Astrocyte of the spinal cord (primary cell): ENCODE measurements at regions not wholly inside any gene's neighbourhood (a gene's known extent, or its start where the extent isn't known, plus 50 kb on each side); places are given as distances from the start of the nearest gene placed in this dataset.

Source experiments
- DNase-seq: peaks from one replicate; pipeline ENCODE4 v3.0.0; 2011; ENCODE audit warnings: low read depth, low spot score
- H3K4me3 ChIP-seq: 2 replicates; pipeline ENCODE4 v1.5.1; 2011; ENCODE audit warnings: low read depth, mild to moderate bottlenecking, low read length, moderate library complexity
- CTCF ChIP-seq: IDR thresholded peaks from 2 replicates; pipeline ENCODE4 v1.5.1; 2012; ENCODE audit warnings: low read depth, mild to moderate bottlenecking, low read length, inconsistent platforms
- in situ Hi-C: cut with HindIII; loops from 2 replicates; pipeline ENCODE4 v1.10.0; 2017; ENCODE audit warnings: low sequenced_read_pairs

- no peak for TF ChIP-seq CTCF
- no peak for DNase-seq
- H3K4me3 ChIP-seq, result no peak overlapping the region
- in situ Hi-C loops, result no loop called here
Measured at GRCh38 chr5:162209005-162209605, 141.5 kb downstream of the GABRG2 start.

DNA sequence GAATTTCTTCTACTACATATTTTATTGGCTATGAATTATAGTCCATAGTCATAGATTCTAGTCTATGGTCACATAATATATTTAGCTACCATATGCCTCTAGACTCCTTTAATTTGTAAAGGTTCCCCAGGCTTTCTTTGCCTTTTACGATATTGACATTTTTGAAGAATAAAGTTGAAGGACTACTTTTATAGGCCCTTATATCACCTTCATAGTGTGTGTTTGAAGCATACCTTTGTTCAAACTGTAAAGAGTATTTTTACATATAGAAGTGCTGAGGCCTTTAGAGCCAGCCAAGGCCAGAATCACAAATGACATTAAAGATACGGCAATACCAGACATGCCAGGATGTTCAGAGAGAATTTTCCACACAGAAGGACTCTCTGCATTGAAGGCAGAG is 147.0 kb downstream of the GABRG2 start:
- in situ Hi-C loops, result no loop called here
- no peak for DNase-seq
- TF ChIP-seq CTCF, result no peak
- no peak overlapping the region for H3K4me3 ChIP-seq

GRCh38 chr5:162217037-162217436 is 149.5 kb downstream of the GABRG2 start:
- no peak overlapping the region for H3K4me3 ChIP-seq
- no peak for DNase-seq
- in situ Hi-C loops, result no loop called here
- no peak for TF ChIP-seq CTCF

- no peak for DNase-seq
- H3K4me3 ChIP-seq, result no peak overlapping the region
- no peak for TF ChIP-seq CTCF
- in situ Hi-C loops, result no loop called here
Measured at GRCh38 chr5:162221910-162222309, 154.3 kb downstream of the GABRG2 start.

DNA sequence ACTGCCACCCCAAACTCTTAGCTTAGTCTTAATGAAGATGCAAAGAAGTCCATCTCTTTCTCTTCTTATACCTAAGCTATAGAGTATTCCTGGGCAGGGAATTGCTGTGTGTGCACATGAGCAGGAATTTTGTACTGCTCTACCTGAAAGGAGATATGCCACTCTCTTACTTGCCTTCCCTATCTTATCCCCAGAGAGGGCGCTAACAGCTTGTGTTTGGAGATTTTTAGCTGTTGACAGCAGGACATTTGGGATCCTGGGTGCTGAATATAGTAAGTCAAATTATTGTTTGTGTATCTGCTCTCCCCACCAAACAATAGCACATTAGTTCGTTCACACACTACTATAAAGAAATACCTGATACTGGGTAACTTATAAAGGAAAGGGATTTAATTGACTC is 159.5 kb downstream of the GABRG2 start:
- TF ChIP-seq CTCF, result no peak
- in situ Hi-C loops, result no loop called here
- H3K4me3 ChIP-seq, result no peak overlapping the region
- no peak for DNase-seq

- no peak for DNase-seq
- in situ Hi-C loops, result no loop called here
- no peak for TF ChIP-seq CTCF
- H3K4me3 ChIP-seq, result no peak overlapping the region
Measured at GRCh38 chr5:162230348-162230747, 162.8 kb downstream of the GABRG2 start.

- no peak overlapping the region for H3K4me3 ChIP-seq
- no peak for TF ChIP-seq CTCF
- in situ Hi-C loops, result no loop called here
- no peak for DNase-seq
Measured at GRCh38 chr5:162231522-162231921, 163.9 kb downstream of the GABRG2 start.
